Neuronal stem cell (in vitro differentiated cells): ENCODE measurements at regions not wholly inside any gene's neighbourhood (a gene's known extent, or its start where the extent isn't known, plus 50 kb on each side); places are given as distances from the start of the nearest gene placed in this dataset.
"Not testable (repeated sequence)": the region's sequence is repeated elsewhere in the genome, so short reads cannot be mapped to it uniquely, and the experiment has no call there.

ENCODE experiments used
- DNase-seq: peaks from one replicate; pipeline ENCODE4 v3.0.0-alpha.2; 2013; ENCODE audit warnings: low spot score
- H2AFZ ChIP-seq: one replicate; pipeline ENCODE4 v1.6.1; 2013; ENCODE audit warnings: mild to moderate bottlenecking, low read length, inconsistent platforms
- H2AK5ac ChIP-seq: 2 replicates; pipeline ENCODE4 v1.6.1; 2013; ENCODE audit warnings: low read depth, mild to moderate bottlenecking, inconsistent platforms, low read length, moderate library complexity, mixed read lengths
- H2BK120ac ChIP-seq: 2 replicates; pipeline ENCODE4 v1.6.1; 2013; ENCODE audit warnings: low read depth, mild to moderate bottlenecking, inconsistent platforms, low read length, moderate library complexity, mixed read lengths
- H2BK12ac ChIP-seq: one replicate; pipeline ENCODE4 v1.6.1; 2013; ENCODE audit warnings: low read length, inconsistent platforms
- H2BK15ac ChIP-seq: 2 replicates; pipeline ENCODE4 v1.6.1; 2013; ENCODE audit warnings: mild to moderate bottlenecking, low read length, inconsistent platforms, mixed read lengths
- H2BK5ac ChIP-seq: one replicate; pipeline ENCODE4 v1.6.1; 2013; ENCODE audit warnings: inconsistent platforms, mild to moderate bottlenecking, low read length, moderate library complexity
- H3K14ac ChIP-seq: one replicate; pipeline ENCODE4 v1.6.1; 2013; ENCODE audit warnings: low read length, inconsistent platforms
- H3K18ac ChIP-seq: 2 replicates; pipeline ENCODE4 v1.6.1; 2013; ENCODE audit warnings: low read length, inconsistent platforms
- H3K23ac ChIP-seq: 2 replicates; pipeline ENCODE4 v1.6.1; 2013; ENCODE audit warnings: low read depth, mild to moderate bottlenecking, mixed read lengths, low read length, inconsistent platforms; ENCODE audit not compliant: poor library complexity
- H3K27ac ChIP-seq: replicated peaks from 3 replicates; pipeline ENCODE4 v1.5.1; 2013; ENCODE audit warnings: low read length, inconsistent platforms
- H3K27me3 ChIP-seq, 3 experiments: 2 replicates each; pipeline ENCODE4 v1.6.1; 2013; ENCODE audit warnings: low read length in 3 of 3, mild to moderate bottlenecking in 2 of 3, inconsistent platforms in 1 of 3, low read depth in 1 of 3, mixed read lengths in 1 of 3, moderate library complexity in 1 of 3; ENCODE audit not compliant: control insufficient read depth in 3 of 3, insufficient read depth in 3 of 3
- H3K36me3 ChIP-seq, 2 donors: replicated peaks in 1 of 2; 2 replicates each; pipeline ENCODE4 v1.6.1; 2013; ENCODE audit warnings: low read length in 2 of 2; ENCODE audit not compliant: control insufficient read depth in 2 of 2, insufficient read depth in 2 of 2
- H3K4ac ChIP-seq: 2 replicates; pipeline ENCODE4 v1.6.1; 2013; ENCODE audit warnings: inconsistent platforms, mild to moderate bottlenecking, low read length, moderate library complexity
- H3K4me1 ChIP-seq, 2 donors: 1 replicate in 1 of 2; 2 replicates in 1 of 2; pipeline ENCODE4 v1.6.1; 2013; ENCODE audit warnings: low read length in 2 of 2, low read depth in 1 of 2; ENCODE audit not compliant: control insufficient read depth in 2 of 2, insufficient read depth in 1 of 2
- H3K4me2 ChIP-seq: one replicate; pipeline ENCODE4 v1.6.1; 2013; ENCODE audit warnings: mild to moderate bottlenecking, low read length, inconsistent platforms; ENCODE audit not compliant: insufficient read depth, poor library complexity, severe bottlenecking
- H3K4me3 ChIP-seq, 2 donors: 2 replicates each; pipeline ENCODE4 v1.5.1; 2013; ENCODE audit warnings: low read length in 2 of 2, mild to moderate bottlenecking in 2 of 2, inconsistent platforms in 1 of 2, moderate library complexity in 1 of 2
- H3K79me1 ChIP-seq: one replicate; pipeline ENCODE4 v1.6.1; 2013; ENCODE audit warnings: low read depth, mild to moderate bottlenecking, inconsistent platforms, low read length, moderate library complexity
- H3K9ac ChIP-seq: one replicate; pipeline ENCODE4 v1.6.1; 2013; ENCODE audit warnings: mild to moderate bottlenecking, low read depth, low read length, inconsistent platforms; ENCODE audit not compliant: poor library complexity
- H3K9me3 ChIP-seq, 2 donors: replicated peaks in 1 of 2; 2 replicates each; pipeline versions ENCODE3 to v1.6.1; 2013; ENCODE audit warnings: low read length in 2 of 2, mild to moderate bottlenecking in 2 of 2, inconsistent platforms in 1 of 2, low read depth in 1 of 2, mixed read lengths in 1 of 2, moderate library complexity in 1 of 2; ENCODE audit not compliant: control insufficient read depth in 2 of 2, insufficient read depth in 1 of 2
- H4K8ac ChIP-seq: one replicate; pipeline ENCODE4 v1.6.1; 2013; ENCODE audit warnings: low read depth, mild to moderate bottlenecking, inconsistent platforms, low read length, moderate library complexity
- H4K91ac ChIP-seq: one replicate; pipeline ENCODE4 v1.6.1; 2013; ENCODE audit warnings: low read length, low read depth, mild to moderate bottlenecking, inconsistent platforms; ENCODE audit not compliant: poor library complexity
- WGBS, 2 donors: extraction: QIAGEN DNeasy Blood & Tissue Kit; methylation state at CpG; one replicate each; pipeline ENCODE4 v1.1.7; 2013; ENCODE audit warnings: missing lambda C conversion rate in 2 of 2, mixed read lengths in 1 of 2; ENCODE audit not compliant: insufficient read length in 2 of 2, insufficient replicate concordance in 1 of 2; ENCODE audit errors: extremely low coverage in 2 of 2; 5-methylcytosine and 5-hydroxymethylcytosine counted together

DNA sequence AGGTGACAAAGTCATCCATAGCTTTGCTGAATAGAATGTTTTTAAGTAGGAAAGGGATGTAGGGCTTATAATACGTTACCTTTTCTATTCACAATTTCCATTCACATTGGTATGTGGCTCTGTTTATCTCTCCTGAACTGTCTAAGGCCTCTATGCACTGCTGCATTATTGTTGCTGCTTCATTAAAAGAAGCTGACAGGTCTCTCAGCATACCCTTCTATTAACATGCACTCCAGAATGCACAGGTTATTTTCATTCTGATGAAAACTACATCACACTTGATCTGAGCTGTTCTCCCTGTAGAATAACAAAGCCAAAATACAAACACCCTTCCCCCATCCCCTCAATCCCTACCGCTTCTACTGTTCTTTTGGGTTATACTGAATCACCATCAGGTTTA lies 399.3 kb downstream of the TBC1D32 start:
- no peak overlapping the region for H3K18ac ChIP-seq
- no peak overlapping the region for H3K27ac ChIP-seq
- H3K27me3 ChIP-seq: no peaks in the 10 kb centered on the region
- no peaks in the 10 kb centered on the region for H3K9me3 ChIP-seq
- no peak overlapping the region for H3K9ac ChIP-seq
- no peak overlapping the region for H3K14ac ChIP-seq
- no peak overlapping the region for H2AK5ac ChIP-seq
- H3K4me3 ChIP-seq: no peak overlapping the region
- no peak overlapping the region for H2BK5ac ChIP-seq
- H3K36me3 ChIP-seq: no peaks in the 10 kb centered on the region
- no peaks in the 10 kb centered on the region for H3K4me1 ChIP-seq
- no peak overlapping the region for H2BK15ac ChIP-seq
- no peak overlapping the region for H4K91ac ChIP-seq
- no peak overlapping the region for H3K4me2 ChIP-seq
- no peak overlapping the region for H2BK120ac ChIP-seq
- H3K79me1 ChIP-seq: no peaks in the 10 kb centered on the region
- H2BK12ac ChIP-seq: no peak overlapping the region
- no peak overlapping the region for H2AFZ ChIP-seq
- no peak overlapping the region for H3K4ac ChIP-seq
- no CpG with 5 or more reads among the region's 2 CpGs for WGBS, 2 donors
- H3K23ac ChIP-seq: no peak overlapping the region
- H4K8ac ChIP-seq: no peak overlapping the region
- no peak for DNase-seq

DNA sequence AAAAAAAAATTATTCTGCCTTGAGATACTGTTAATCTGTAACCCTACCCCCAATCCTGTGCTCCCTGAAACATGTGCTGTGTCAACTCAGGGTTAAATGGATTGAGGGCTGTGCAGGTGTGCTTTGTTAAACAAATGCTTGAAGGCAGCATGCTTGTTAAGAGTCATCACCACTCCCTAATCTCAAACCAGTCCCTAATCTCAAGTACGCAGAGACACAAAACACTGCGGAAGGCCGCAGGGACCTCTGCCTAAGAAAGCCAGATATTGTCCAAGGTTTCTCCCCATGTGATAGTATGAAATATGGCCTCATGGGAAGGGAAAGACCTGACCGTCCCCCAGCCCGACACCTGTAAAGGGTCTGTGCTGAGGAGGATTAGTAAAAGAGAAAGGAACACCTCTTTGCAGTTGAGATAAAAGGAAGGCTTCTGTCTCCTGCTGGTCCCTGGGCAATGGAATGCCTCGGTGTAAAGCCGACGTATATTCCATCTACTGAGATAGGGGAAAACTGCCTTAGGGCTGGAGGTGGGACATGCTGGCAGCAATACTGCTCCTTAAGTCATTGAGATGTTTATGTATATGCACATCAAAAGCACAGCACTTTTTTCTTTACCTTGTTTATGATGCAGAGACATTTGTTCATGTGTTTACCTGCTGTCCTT lies 402.6 kb downstream of the TBC1D32 start:
- H3K9me3 ChIP-seq, H4K8ac ChIP-seq, H2BK15ac ChIP-seq, H3K4me1 ChIP-seq, H2BK5ac ChIP-seq, H2AK5ac ChIP-seq, DNase-seq, H3K23ac ChIP-seq, H3K27me3 ChIP-seq, H2BK12ac ChIP-seq, H2BK120ac ChIP-seq, H3K18ac ChIP-seq, H3K4me2 ChIP-seq, H3K9ac ChIP-seq, H2AFZ ChIP-seq, H3K36me3 ChIP-seq, H3K4ac ChIP-seq, H3K79me1 ChIP-seq, H3K4me3 ChIP-seq, H4K91ac ChIP-seq, H3K14ac ChIP-seq, H3K27ac ChIP-seq: not testable (repeated sequence)
- WGBS, 2 donors: no CpG with 5 or more reads among the region's 8 CpGs

DNA sequence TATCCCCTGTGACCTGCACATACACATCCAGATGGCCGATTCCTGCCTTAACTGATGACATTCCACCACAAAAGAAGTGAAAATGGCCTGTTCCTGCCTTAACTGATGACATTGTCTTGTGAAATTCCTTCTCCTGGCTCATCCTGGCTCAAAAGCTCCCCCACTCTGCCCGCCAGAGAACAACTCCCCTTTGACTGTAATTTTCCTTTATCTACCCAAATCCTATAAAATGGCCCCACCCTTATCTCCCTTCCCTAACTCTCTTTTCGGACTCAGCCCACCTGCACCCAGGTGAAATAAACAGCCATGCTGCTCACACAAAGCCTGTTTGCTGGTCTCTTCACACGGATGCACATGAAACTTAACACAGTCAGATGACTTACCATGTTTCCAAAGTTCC lies 403.8 kb downstream of the TBC1D32 start:
- H2AK5ac ChIP-seq, H3K79me1 ChIP-seq, H4K91ac ChIP-seq, H3K9me3 ChIP-seq, H3K4me1 ChIP-seq, H2AFZ ChIP-seq, H3K9ac ChIP-seq, DNase-seq, H3K14ac ChIP-seq, H2BK12ac ChIP-seq, H3K36me3 ChIP-seq, H2BK120ac ChIP-seq, H4K8ac ChIP-seq, H2BK15ac ChIP-seq, H3K27me3 ChIP-seq, H3K4ac ChIP-seq, H3K18ac ChIP-seq, H3K27ac ChIP-seq, H2BK5ac ChIP-seq, H3K23ac ChIP-seq, H3K4me2 ChIP-seq, H3K4me3 ChIP-seq: not testable (repeated sequence)
- no CpG with 5 or more reads among the region's 4 CpGs for WGBS, 2 donors

DNA sequence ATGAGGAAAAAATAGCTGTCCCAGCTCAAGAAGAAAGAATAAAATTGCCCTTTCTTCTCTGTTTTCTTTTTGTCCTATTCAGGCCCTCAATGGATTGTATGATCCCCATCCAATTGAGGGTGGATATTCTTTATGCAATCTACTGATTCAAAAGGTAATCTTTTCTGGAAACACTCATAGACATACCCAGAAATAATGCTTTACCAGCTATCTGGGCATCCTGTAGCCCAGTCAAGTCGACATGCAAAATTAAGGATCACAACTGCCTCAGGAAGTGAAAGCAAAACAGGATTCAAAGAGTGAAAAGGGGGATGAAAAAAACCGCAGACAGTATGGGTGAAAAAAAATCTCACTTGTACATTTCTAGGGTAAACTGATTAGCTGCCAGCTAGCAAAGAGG lies 410.1 kb downstream of the TBC1D32 start:
- no peak overlapping the region for H3K4me3 ChIP-seq
- H2BK15ac ChIP-seq: no peak overlapping the region

More for the DNA sequence above, 410.1 kb downstream of the TBC1D32 start:
- no peak overlapping the region for H2AK5ac ChIP-seq
- no peak overlapping the region for H3K18ac ChIP-seq
- no peak overlapping the region for H3K23ac ChIP-seq
- DNase-seq: no peak
- no peak overlapping the region for H2BK5ac ChIP-seq
- no peak overlapping the region for H2AFZ ChIP-seq
- no peak overlapping the region for H3K4me2 ChIP-seq
- H3K27ac ChIP-seq: no peak overlapping the region
- no peaks in the 10 kb centered on the region for H3K4me1 ChIP-seq
- no peaks in the 10 kb centered on the region for H3K79me1 ChIP-seq
- no peak overlapping the region for H4K91ac ChIP-seq
- H3K4ac ChIP-seq: no peak overlapping the region
- no peaks in the 10 kb centered on the region for H3K27me3 ChIP-seq
- no peak overlapping the region for H3K9ac ChIP-seq
- peaks cover 0 to 2% of the 10 kb centered on the region in 2 donors for H3K9me3 ChIP-seq
- no peak overlapping the region for H4K8ac ChIP-seq
- no peak overlapping the region for H2BK120ac ChIP-seq
- no peaks in the 10 kb centered on the region for H3K36me3 ChIP-seq
- no peak overlapping the region for H3K14ac ChIP-seq
- no peak overlapping the region for H2BK12ac ChIP-seq
- WGBS, 2 donors: no CpG with 5 or more reads among the region's 2 CpGs
